Activated CD4-positive, alpha-beta T cell treated with anti-CD3 and anti-CD28 coated beads, Interleukin-2, amount 10 ng/mL, durations not matched to agents 24 days and 14 days (primary cell): ENCODE measurements at regions not wholly inside any gene's neighbourhood (a gene's known extent, or its start where the extent isn't known, plus 50 kb on each side); places are given as distances from the start of the nearest gene placed in this dataset.
"Not testable (repeated sequence)": the region's sequence is repeated elsewhere in the genome, so short reads cannot be mapped to it uniquely, and the experiment has no call there.

Experiments used
- DNase-seq: peaks from one replicate; pipeline ENCODE4 v3.0.0; 2022
- H3K27ac Mint-ChIP-seq: one replicate; pipeline ENCODE4 v1.8.0; 2022; ENCODE audit warnings: mild to moderate bottlenecking, mixed read lengths
- H3K27me3 Mint-ChIP-seq: one replicate; pipeline ENCODE4 v1.8.0; 2022; ENCODE audit warnings: mixed read lengths
- H3K36me3 Mint-ChIP-seq: one replicate; pipeline ENCODE4 v1.8.0; 2022; ENCODE audit warnings: low read depth, mild to moderate bottlenecking, mixed read lengths
- H3K4me1 Mint-ChIP-seq: one replicate; pipeline ENCODE4 v1.8.0; 2021; ENCODE audit warnings: mixed read lengths
- H3K4me3 Mint-ChIP-seq: one replicate; pipeline ENCODE4 v1.8.0; 2022; ENCODE audit warnings: mild to moderate bottlenecking, moderate library complexity, mixed read lengths
- H3K9me3 Mint-ChIP-seq: one replicate; pipeline ENCODE4 v1.8.0; 2021; ENCODE audit warnings: mixed read lengths
- intact Hi-C: fragments of 100-400 bp; cut with micrococcal nuclease; formaldehyde crosslinking; loops from one replicate; pipeline ENCODE4 v1.15.1; 2023

DNA sequence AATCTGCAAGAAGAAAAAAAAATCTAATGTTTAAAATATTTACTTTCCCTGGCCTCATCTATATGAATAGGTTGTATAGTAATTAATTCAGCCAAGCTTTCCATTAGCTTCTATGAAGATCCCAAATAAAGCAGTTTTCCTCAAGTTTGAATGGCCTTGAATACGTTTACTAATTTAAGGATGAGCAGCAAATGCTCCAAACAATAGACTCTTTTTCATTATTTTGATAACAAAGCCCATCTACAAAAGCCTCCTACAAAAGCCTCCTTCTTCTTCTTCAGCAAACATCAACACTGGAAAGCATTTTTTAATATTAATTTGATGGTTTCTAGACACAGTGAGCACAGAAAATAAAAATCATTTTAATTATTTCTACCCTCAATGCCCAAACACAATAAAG lies 1130.3 kb upstream of the CNTN5 start:
- Mint-ChIP-seq H3K4me3 (no peak overlapping the region), H3K36me3 (no peaks in the 10 kb centered on the region), H3K9me3 (peaks cover 3% of the 10 kb centered on the region), H3K4me1 (no peaks in the 10 kb centered on the region), H3K27me3 (no peaks in the 10 kb centered on the region), H3K27ac (no peak overlapping the region)
- intact Hi-C loops, result no loop called here
- DNase-seq, result no peak

GRCh38 chr11:97893612-97894011 lies 1127.1 kb upstream of the CNTN5 start:
- intact Hi-C loops, result no loop called here
- Mint-ChIP-seq H3K27ac (no peak overlapping the region), H3K36me3 (no peaks in the 10 kb centered on the region), H3K9me3 (peaks cover 5% of the 10 kb centered on the region), H3K27me3 (no peaks in the 10 kb centered on the region), H3K4me3 (no peak overlapping the region), H3K4me1 (no peaks in the 10 kb centered on the region)
- DNase-seq, result no peak

GRCh38 chr11:97894978-97895377 lies 1125.8 kb upstream of the CNTN5 start:
- Mint-ChIP-seq H3K27me3 (no peaks in the 10 kb centered on the region), H3K4me3 (no peak overlapping the region), H3K4me1 (no peaks in the 10 kb centered on the region), H3K9me3 (peaks cover 8% of the 10 kb centered on the region), H3K36me3 (no peaks in the 10 kb centered on the region), H3K27ac (no peak overlapping the region)
- intact Hi-C loops, result no loop called here
- DNase-seq, result no peak

GRCh38 chr11:97895572-97895971 lies 1125.2 kb upstream of the CNTN5 start:
- Mint-ChIP-seq H3K27ac (no peak overlapping the region), H3K9me3 (peaks cover 8% of the 10 kb centered on the region), H3K4me1 (no peaks in the 10 kb centered on the region), H3K27me3 (no peaks in the 10 kb centered on the region), H3K36me3 (no peaks in the 10 kb centered on the region), H3K4me3 (no peak overlapping the region)
- no peak for DNase-seq
- intact Hi-C loops, result no loop called here

DNA sequence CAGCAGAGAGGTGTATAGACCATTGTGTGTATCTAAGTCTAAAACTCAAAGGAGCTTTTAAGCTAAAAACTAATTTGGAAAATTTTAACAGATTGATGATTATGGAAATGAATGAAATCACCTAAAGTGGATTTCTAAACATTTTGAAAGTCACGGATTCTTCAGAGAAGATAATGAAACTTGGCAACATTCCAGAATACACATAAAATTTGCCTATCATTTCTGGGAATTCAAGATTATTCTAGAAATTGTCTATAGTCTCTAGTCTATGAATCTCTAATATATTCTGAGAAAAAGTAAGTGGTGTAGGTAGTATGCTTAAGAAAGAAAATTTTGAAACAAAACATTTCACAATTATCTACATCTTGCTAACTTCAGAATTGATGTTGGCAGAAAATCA lies 1117.9 kb upstream of the CNTN5 start:
- Mint-ChIP-seq H3K36me3 (no peaks in the 10 kb centered on the region), H3K27ac (no peak overlapping the region), H3K4me1 (no peaks in the 10 kb centered on the region), H3K27me3 (no peaks in the 10 kb centered on the region), H3K9me3 (peaks cover 5% of the 10 kb centered on the region), H3K4me3 (no peak overlapping the region)
- intact Hi-C loops, result no loop called here
- DNase-seq, result no peak

GRCh38 chr11:97905101-97905500 lies 1115.6 kb upstream of the CNTN5 start:
- Mint-ChIP-seq H3K4me3 (no peak overlapping the region), H3K27me3 (no peaks in the 10 kb centered on the region), H3K27ac (no peak overlapping the region), H3K36me3 (no peaks in the 10 kb centered on the region), H3K4me1 (no peaks in the 10 kb centered on the region), H3K9me3 (no peaks in the 10 kb centered on the region)
- DNase-seq, result no peak
- intact Hi-C loops, result no loop called here

- H3K27ac Mint-ChIP-seq, result no peak overlapping the region
- intact Hi-C loops, result no loop called here
- H3K4me3 Mint-ChIP-seq, result no peak overlapping the region
- H3K36me3 Mint-ChIP-seq, result no peaks in the 10 kb centered on the region
- DNase-seq, result no peak
- H3K27me3 Mint-ChIP-seq, result no peaks in the 10 kb centered on the region
- H3K4me1 Mint-ChIP-seq, result no peaks in the 10 kb centered on the region
- H3K9me3 Mint-ChIP-seq, result no peaks in the 10 kb centered on the region
These were observed 1115.1 kb upstream of the CNTN5 start for GRCh38 chr11:97905671-97906070.

DNA sequence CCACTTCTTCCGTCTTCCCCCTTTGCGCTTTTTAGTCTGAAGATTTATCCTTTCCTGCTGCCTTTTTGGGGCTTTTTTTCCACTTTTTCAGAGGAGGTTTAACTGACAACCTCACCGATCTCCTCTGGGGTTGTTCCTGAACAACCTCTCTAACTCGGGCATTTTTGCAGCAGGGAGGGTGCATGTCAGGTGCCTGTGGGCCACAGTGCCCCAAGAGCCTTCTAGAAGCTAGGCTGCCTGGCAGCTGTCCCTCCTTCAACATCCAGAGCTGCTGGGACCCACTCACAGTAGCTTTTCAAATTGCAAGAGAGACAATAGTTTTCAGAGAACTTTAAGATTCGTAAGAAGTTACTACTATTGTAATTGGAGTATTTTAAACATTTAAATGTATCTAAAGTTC lies 1112.4 kb upstream of the CNTN5 start:
- Mint-ChIP-seq H3K4me1 (no peaks in the 10 kb centered on the region), H3K36me3 (no peaks in the 10 kb centered on the region), H3K9me3 (no peaks in the 10 kb centered on the region), H3K27me3 (no peaks in the 10 kb centered on the region), H3K27ac (no peak overlapping the region), H3K4me3 (no peak overlapping the region)
- no peak for DNase-seq
- intact Hi-C loops, result no loop called here

- no peaks in the 10 kb centered on the region for H3K9me3 Mint-ChIP-seq
- H3K27me3 Mint-ChIP-seq, result no peaks in the 10 kb centered on the region
- H3K27ac Mint-ChIP-seq, result no peak overlapping the region
- H3K36me3 Mint-ChIP-seq, result no peaks in the 10 kb centered on the region
- intact Hi-C loops, result no loop called here
- no peak for DNase-seq
- no peak overlapping the region for H3K4me3 Mint-ChIP-seq
- H3K4me1 Mint-ChIP-seq, result no peaks in the 10 kb centered on the region
These were observed 1110.9 kb upstream of the CNTN5 start for GRCh38 chr11:97909614-97910399.

GRCh38 chr11:97912629-97913028 lies 1108.1 kb upstream of the CNTN5 start:
- Mint-ChIP-seq H3K9me3 (no peaks in the 10 kb centered on the region), H3K4me1 (no peaks in the 10 kb centered on the region), H3K4me3 (no peak overlapping the region), H3K27me3 (no peaks in the 10 kb centered on the region), H3K27ac (no peak overlapping the region), H3K36me3 (no peaks in the 10 kb centered on the region)
- DNase-seq, result no peak
- intact Hi-C loops, result no loop called here

DNA sequence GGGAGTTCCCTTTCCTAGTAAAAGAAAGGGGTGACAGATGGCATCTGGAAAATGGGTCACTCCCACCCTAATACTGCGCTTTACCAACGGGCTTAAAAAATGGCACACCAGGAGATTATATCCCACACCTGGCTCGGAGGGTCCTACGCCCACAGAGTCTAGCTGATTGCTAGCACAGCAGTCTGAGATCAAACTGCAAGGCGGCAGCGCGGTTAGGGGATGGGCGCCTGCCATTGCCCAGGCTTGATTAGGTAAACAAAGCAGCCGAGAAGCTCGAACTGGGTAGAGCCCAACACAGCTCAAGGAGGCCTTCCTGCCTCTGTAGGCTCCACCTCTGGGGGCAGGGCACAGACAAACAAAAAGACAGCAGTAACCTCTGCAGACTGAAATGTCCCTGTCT lies 1097.8 kb upstream of the CNTN5 start:
- DNase-seq, H3K27ac Mint-ChIP-seq, H3K4me3 Mint-ChIP-seq, H3K4me1 Mint-ChIP-seq, intact Hi-C loops, H3K9me3 Mint-ChIP-seq, H3K36me3 Mint-ChIP-seq, H3K27me3 Mint-ChIP-seq: not testable (repeated sequence)

GRCh38 chr11:97934572-97935208 lies 1086.1 kb upstream of the CNTN5 start:
- intact Hi-C loops, result no loop called here
- no peaks in the 10 kb centered on the region for H3K4me1 Mint-ChIP-seq
- DNase-seq, result no peak
- no peaks in the 10 kb centered on the region for H3K36me3 Mint-ChIP-seq
- H3K4me3 Mint-ChIP-seq, result no peak overlapping the region
- H3K27me3 Mint-ChIP-seq, result no peaks in the 10 kb centered on the region
- H3K27ac Mint-ChIP-seq, result no peak overlapping the region
- H3K9me3 Mint-ChIP-seq, result no peaks in the 10 kb centered on the region

- no peaks in the 10 kb centered on the region for H3K4me1 Mint-ChIP-seq
- no peaks in the 10 kb centered on the region for H3K9me3 Mint-ChIP-seq
These were observed 1083.2 kb upstream of the CNTN5 start for GRCh38 chr11:97937501-97937900.

DNA sequence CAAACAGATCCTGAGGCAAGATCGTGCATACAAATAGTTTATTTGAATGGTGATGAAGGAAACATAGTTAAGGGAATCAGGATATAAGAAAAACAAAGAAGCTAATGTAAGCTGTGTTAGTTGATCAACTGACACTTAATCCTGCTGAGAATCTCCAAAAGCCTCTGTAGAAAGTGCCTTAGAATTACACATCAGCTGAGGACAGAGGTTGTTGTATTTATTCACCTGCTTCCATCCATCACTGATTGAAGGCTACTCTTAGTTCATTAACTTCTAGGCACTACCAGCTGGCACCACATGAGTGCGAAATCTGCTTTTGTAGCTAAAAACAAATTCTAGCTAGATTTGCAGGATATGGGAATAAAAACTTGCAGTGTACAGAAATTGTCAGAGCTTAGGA lies 1082.0 kb upstream of the CNTN5 start:
- Mint-ChIP-seq H3K4me1 (no peaks in the 10 kb centered on the region), H3K27ac (no peak overlapping the region), H3K9me3 (no peaks in the 10 kb centered on the region), H3K4me3 (no peak overlapping the region), H3K27me3 (no peaks in the 10 kb centered on the region), H3K36me3 (no peaks in the 10 kb centered on the region)
- DNase-seq, result no peak
- intact Hi-C loops, result no loop called here

More at GRCh38 chr11:97937501-97937900, 1083.2 kb upstream of the CNTN5 start:
- Mint-ChIP-seq H3K36me3 (no peaks in the 10 kb centered on the region), H3K27ac (no peak overlapping the region), H3K4me3 (no peak overlapping the region), H3K27me3 (no peaks in the 10 kb centered on the region)
- intact Hi-C loops, result no loop called here
- DNase-seq, result no peak

- Mint-ChIP-seq H3K27me3 (no peaks in the 10 kb centered on the region), H3K9me3 (peaks cover under 1% of the 10 kb centered on the region), H3K36me3 (no peaks in the 10 kb centered on the region), H3K4me3 (no peak overlapping the region), H3K27ac (no peak overlapping the region), H3K4me1 (no peaks in the 10 kb centered on the region)
- DNase-seq, result no peak
- intact Hi-C loops, result no loop called here
These were observed 1077.3 kb upstream of the CNTN5 start for GRCh38 chr11:97943493-97943892.
